ENCODE measurements at regions not wholly inside any gene's neighbourhood (a gene's known extent, or its start where the extent isn't known, plus 50 kb on each side); places are given as distances from the start of the nearest gene placed in this dataset.
"Not testable (repeated sequence)": the region's sequence is repeated elsewhere in the genome, so short reads cannot be mapped to it uniquely, and the experiment has no call there.

GRCh38 chr2:221997683-221998082 lies 301.1 kb downstream of the PAX3 start:
- no peaks in the 10 kb centered on the region for H3K36me3 ChIP-seq (ENCODE audit: control insufficient read depth in 2 of 3, insufficient read depth in 3 of 3, low read length in 3 of 3)
- intact Hi-C loops (cut with micrococcal nuclease): no loop called here
- no peaks in the 10 kb centered on the region for H3K9me3 ChIP-seq (ENCODE audit: control insufficient read depth in 2 of 3, low read length in 3 of 3)
- no peak overlapping the region for H3K4me3 Mint-ChIP-seq
- ATAC-seq: no peak
- H3K4me3 ChIP-seq (ENCODE audit: low read length): no peak overlapping the region
- H3K27ac ChIP-seq (ENCODE audit: low read depth, low read length): no peak overlapping the region
- no peak for DNase-seq
- H3K36me3 Mint-ChIP-seq: no peaks in the 10 kb centered on the region
- peaks cover 0 to 14% (median 2%) of the 10 kb centered on the region in 11 donors for H3K9me3 Mint-ChIP-seq
- no peak overlapping the region for H3K27ac Mint-ChIP-seq
- H3K27me3 ChIP-seq (ENCODE audit: control insufficient read depth in 2 of 2, insufficient read depth in 2 of 2, low read length in 2 of 2): no peaks in the 10 kb centered on the region
- ChIA-PET CTCF (no interaction called here), POLR2A (no interaction called here)
- peaks cover 0 to 13% (median 5%) of the 10 kb centered on the region in 5 donors for H3K27me3 Mint-ChIP-seq
- H3K4me1 ChIP-seq (ENCODE audit: control insufficient read depth in 2 of 2, insufficient read depth in 2 of 2, low read length in 2 of 2): no peaks in the 10 kb centered on the region
- no peaks in the 10 kb centered on the region for H3K4me1 Mint-ChIP-seq

DNA sequence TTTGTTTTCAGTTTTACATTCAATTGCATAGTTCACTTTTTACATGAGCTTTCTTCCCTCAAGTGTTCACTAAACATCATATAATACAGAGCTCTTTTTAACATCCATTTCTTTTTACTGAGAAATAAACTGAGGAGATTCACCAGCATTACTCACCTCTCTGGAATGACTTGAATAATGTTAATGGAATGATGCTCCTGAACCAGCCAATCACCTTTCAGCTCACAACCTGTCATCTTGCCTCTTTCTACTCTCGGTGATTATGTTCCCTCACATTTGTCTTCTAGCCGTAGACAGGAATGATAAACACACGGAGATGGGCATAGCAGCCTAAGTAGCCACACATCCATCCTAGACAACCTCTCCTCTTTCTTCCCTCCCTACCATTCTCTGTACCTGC lies 301.7 kb downstream of the PAX3 start:
- no peak for DNase-seq
- Histone ChIP-seq H3K4me3 (ENCODE audit: low read length) (no peak overlapping the region), H3K36me3 (ENCODE audit: control insufficient read depth in 2 of 3, insufficient read depth in 3 of 3, low read length in 3 of 3) (no peaks in the 10 kb centered on the region), H3K27me3 (ENCODE audit: control insufficient read depth in 2 of 2, insufficient read depth in 2 of 2, low read length in 2 of 2) (no peaks in the 10 kb centered on the region), H3K9me3 (ENCODE audit: control insufficient read depth in 2 of 3, low read length in 3 of 3) (no peaks in the 10 kb centered on the region), H3K4me1 (ENCODE audit: control insufficient read depth in 2 of 2, insufficient read depth in 2 of 2, low read length in 2 of 2) (no peaks in the 10 kb centered on the region), H3K27ac (ENCODE audit: low read depth, low read length) (no peak overlapping the region)
- Mint-ChIP-seq H3K9me3 (peaks cover 0 to 14% (median 2%) of the 10 kb centered on the region in 11 donors), H3K36me3 (no peaks in the 10 kb centered on the region), H3K27me3 (peaks cover 0 to 13% (median 5%) of the 10 kb centered on the region in 5 donors), H3K4me1 (no peaks in the 10 kb centered on the region), H3K27ac (no peak overlapping the region), H3K4me3 (no peak overlapping the region)
- no peak for ATAC-seq
- CTCF ChIA-PET: no interaction called here
- POLR2A ChIA-PET: no interaction called here
- intact Hi-C loops (cut with micrococcal nuclease): no loop called here

GRCh38 chr2:221994926-221995325 lies 303.9 kb downstream of the PAX3 start:
- POLR2A ChIA-PET: no interaction called here
- H3K27ac Mint-ChIP-seq: no peak overlapping the region

DNA sequence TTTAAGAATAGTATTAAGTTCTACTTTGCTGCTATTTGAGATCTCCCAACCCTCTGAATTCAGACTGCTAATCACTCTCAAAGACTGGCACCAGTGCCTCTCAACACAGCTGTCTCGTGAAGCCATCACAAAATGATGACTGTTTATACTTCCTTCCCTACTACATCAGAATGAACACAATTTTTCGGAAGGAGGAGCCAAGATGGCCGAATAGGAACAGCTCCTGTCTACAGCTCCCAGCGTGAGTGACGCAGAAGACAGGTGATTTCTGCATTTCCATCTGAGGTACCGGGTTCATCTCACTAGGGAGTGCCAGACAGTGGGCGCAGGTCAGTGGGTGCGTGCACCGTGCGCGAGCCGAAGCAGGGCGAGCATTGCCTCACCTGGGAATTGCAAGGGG lies 314.4 kb downstream of the PAX3 start:
- H3K9me3 ChIP-seq (ENCODE audit: control insufficient read depth in 2 of 3, low read length in 3 of 3); CTCF ChIA-PET; H3K4me1 ChIP-seq (ENCODE audit: control insufficient read depth in 2 of 2, insufficient read depth in 2 of 2, low read length in 2 of 2); H3K27ac Mint-ChIP-seq; POLR2A ChIA-PET; H3K27me3 Mint-ChIP-seq; H3K36me3 ChIP-seq (ENCODE audit: control insufficient read depth in 2 of 3, insufficient read depth in 3 of 3, low read length in 3 of 3); H3K4me1 Mint-ChIP-seq; ATAC-seq; DNase-seq; H3K27me3 ChIP-seq (ENCODE audit: control insufficient read depth in 2 of 2, insufficient read depth in 2 of 2, low read length in 2 of 2); H3K36me3 Mint-ChIP-seq; H3K27ac ChIP-seq (ENCODE audit: low read depth, low read length); H3K4me3 Mint-ChIP-seq; H3K4me3 ChIP-seq (ENCODE audit: low read length); H3K9me3 Mint-ChIP-seq; intact Hi-C loops (cut with micrococcal nuclease): not testable (repeated sequence)

More at GRCh38 chr2:221994926-221995325, 303.9 kb downstream of the PAX3 start:
- CTCF ChIA-PET: no interaction called here
- intact Hi-C loops (cut with micrococcal nuclease): no loop called here
- H3K27ac ChIP-seq (ENCODE audit: low read depth, low read length): no peak overlapping the region
- no peak for ATAC-seq
- Mint-ChIP-seq H3K9me3 (peaks cover 0 to 14% (median 1%) of the 10 kb centered on the region in 11 donors), H3K27me3 (peaks cover 0 to 11% (median 5%) of the 10 kb centered on the region in 5 donors), H3K36me3 (no peaks in the 10 kb centered on the region), H3K4me3 (no peak overlapping the region), H3K4me1 (no peaks in the 10 kb centered on the region)
- no peak overlapping the region for H3K4me3 ChIP-seq (ENCODE audit: low read length)
- H3K4me1 ChIP-seq (ENCODE audit: control insufficient read depth in 2 of 2, insufficient read depth in 2 of 2, low read length in 2 of 2): no peaks in the 10 kb centered on the region
- no peaks in the 10 kb centered on the region for H3K9me3 ChIP-seq (ENCODE audit: control insufficient read depth in 2 of 3, low read length in 3 of 3)
- DNase-seq: no peak
- H3K36me3 ChIP-seq (ENCODE audit: control insufficient read depth in 2 of 3, insufficient read depth in 3 of 3, low read length in 3 of 3): no peaks in the 10 kb centered on the region
- H3K27me3 ChIP-seq (ENCODE audit: control insufficient read depth in 2 of 2, insufficient read depth in 2 of 2, low read length in 2 of 2): no peaks in the 10 kb centered on the region

DNA sequence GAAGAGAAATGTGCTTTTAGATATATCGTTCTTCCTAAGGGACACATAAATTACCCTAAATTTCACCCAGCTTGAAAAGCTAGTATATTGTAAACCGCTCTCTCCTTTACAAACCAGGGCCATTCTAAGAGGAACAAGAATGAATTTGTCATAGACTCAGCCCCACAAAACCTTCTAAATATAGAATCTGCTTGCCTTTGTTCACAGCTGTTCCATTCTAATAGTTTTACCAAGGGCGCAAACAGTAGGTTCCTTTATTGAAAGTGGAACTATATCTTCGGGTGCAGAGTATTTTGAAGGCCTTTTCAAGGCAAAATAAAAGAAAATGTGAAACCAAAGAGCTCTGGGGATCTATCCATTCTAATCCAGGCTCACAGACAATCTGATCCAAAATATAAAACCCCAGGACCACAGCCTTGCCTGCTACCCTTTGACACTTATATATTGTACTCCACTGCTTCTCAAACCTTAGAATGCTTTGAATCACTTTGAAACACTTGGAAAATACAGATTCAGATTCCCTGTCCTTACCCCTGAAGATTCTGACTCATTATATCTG lies 316.8 kb downstream of the PAX3 start:
- peaks cover 0 to 6% (median 0%) of the 10 kb centered on the region in 5 donors for H3K27me3 Mint-ChIP-seq
- no peak overlapping the region for H3K27ac Mint-ChIP-seq
- no peaks in the 10 kb centered on the region for H3K36me3 ChIP-seq (ENCODE audit: control insufficient read depth in 2 of 3, insufficient read depth in 3 of 3, low read length in 3 of 3)
- no peaks in the 10 kb centered on the region for H3K27me3 ChIP-seq (ENCODE audit: control insufficient read depth in 2 of 2, insufficient read depth in 2 of 2, low read length in 2 of 2)
- ChIA-PET POLR2A (no interaction called here), CTCF (no interaction called here)
- H3K36me3 Mint-ChIP-seq: no peaks in the 10 kb centered on the region
- intact Hi-C loops (cut with micrococcal nuclease): no loop called here
- H3K4me1 Mint-ChIP-seq: no peaks in the 10 kb centered on the region
- H3K9me3 ChIP-seq (ENCODE audit: control insufficient read depth in 2 of 3, low read length in 3 of 3): no peaks in the 10 kb centered on the region
- H3K9me3 Mint-ChIP-seq: peaks cover 0 to 5% (median 2%) of the 10 kb centered on the region in 11 donors
- no peak overlapping the region for H3K4me3 Mint-ChIP-seq
- DNase-seq (no peak), ATAC-seq (no peak)
- no peak overlapping the region for H3K27ac ChIP-seq (ENCODE audit: low read depth, low read length)
- no peaks in the 10 kb centered on the region for H3K4me1 ChIP-seq (ENCODE audit: control insufficient read depth in 2 of 2, insufficient read depth in 2 of 2, low read length in 2 of 2)
- no peak overlapping the region for H3K4me3 ChIP-seq (ENCODE audit: low read length)

DNA sequence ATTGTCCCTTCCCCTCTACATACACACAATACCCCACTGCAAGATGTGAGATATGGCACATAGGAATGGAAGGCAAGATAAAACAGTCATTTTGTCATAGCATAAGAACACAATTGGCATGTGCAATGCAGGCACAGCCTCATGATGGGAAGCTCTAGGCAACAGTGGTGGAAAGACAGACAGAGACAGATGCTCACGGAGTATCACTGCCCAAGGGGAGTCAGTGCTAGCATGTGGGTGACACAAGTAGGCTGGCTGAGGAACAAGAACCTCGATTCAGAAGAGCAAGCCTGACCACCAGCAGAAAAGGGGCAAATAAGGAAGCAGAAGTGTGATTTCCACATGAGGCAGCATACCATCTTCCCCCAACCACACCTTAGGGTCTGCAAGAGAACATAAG lies 323.6 kb downstream of the PAX3 start:
- DNase-seq: no peak
- no peaks in the 10 kb centered on the region for H3K27me3 ChIP-seq (ENCODE audit: control insufficient read depth in 2 of 2, insufficient read depth in 2 of 2, low read length in 2 of 2)
- Mint-ChIP-seq H3K27ac (no peak overlapping the region), H3K9me3 (peaks cover 0 to 11% (median 0%) of the 10 kb centered on the region in 11 donors), H3K4me1 (no peaks in the 10 kb centered on the region), H3K4me3 (no peak overlapping the region), H3K27me3 (peaks cover 0 to 20% (median 10%) of the 10 kb centered on the region in 5 donors), H3K36me3 (no peaks in the 10 kb centered on the region)
- no peak for ATAC-seq
- H3K4me1 ChIP-seq (ENCODE audit: control insufficient read depth in 2 of 2, insufficient read depth in 2 of 2, low read length in 2 of 2): no peaks in the 10 kb centered on the region
- ChIA-PET CTCF (no interaction called here), POLR2A (no interaction called here)
- no peak overlapping the region for H3K27ac ChIP-seq (ENCODE audit: low read depth, low read length)
- H3K4me3 ChIP-seq (ENCODE audit: low read length): no peak overlapping the region
- no peaks in the 10 kb centered on the region for H3K9me3 ChIP-seq (ENCODE audit: control insufficient read depth in 2 of 3, low read length in 3 of 3)
- intact Hi-C loops (cut with micrococcal nuclease): no loop called here
- H3K36me3 ChIP-seq (ENCODE audit: control insufficient read depth in 2 of 3, insufficient read depth in 3 of 3, low read length in 3 of 3): no peaks in the 10 kb centered on the region

DNA sequence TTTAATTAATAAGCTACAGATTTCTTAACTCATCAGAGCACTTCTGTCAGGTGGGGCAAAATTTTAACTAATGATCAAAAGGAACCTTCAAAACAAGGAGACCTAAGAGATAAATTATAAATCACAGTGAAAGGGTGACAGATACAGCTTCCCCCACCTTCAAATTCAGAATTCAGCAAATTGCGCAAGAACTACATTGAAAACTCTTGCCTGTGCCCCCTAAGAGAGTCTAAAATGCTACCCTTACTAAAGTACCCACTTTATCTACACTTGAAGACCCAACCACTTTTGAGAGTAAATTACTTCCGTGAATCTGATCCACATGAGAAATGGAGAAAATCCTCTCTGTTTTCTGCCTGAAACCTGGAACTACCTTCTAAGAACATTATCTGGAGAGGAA lies 324.9 kb downstream of the PAX3 start:
- no peaks in the 10 kb centered on the region for H3K36me3 ChIP-seq (ENCODE audit: control insufficient read depth in 2 of 3, insufficient read depth in 3 of 3, low read length in 3 of 3)
- DNase-seq (no peak), ATAC-seq (no peak)
- H3K4me1 Mint-ChIP-seq: no peaks in the 10 kb centered on the region
- POLR2A ChIA-PET: no interaction called here
- peaks cover 0 to 22% (median 11%) of the 10 kb centered on the region in 5 donors for H3K27me3 Mint-ChIP-seq
- no peak overlapping the region for H3K4me3 ChIP-seq (ENCODE audit: low read length)
- H3K9me3 ChIP-seq (ENCODE audit: control insufficient read depth in 2 of 3, low read length in 3 of 3): no peaks in the 10 kb centered on the region
- intact Hi-C loops (cut with micrococcal nuclease): no loop called here
- CTCF ChIA-PET: no interaction called here
- H3K27me3 ChIP-seq (ENCODE audit: control insufficient read depth in 2 of 2, insufficient read depth in 2 of 2, low read length in 2 of 2): no peaks in the 10 kb centered on the region
- no peak overlapping the region for H3K27ac Mint-ChIP-seq
- H3K36me3 Mint-ChIP-seq: no peaks in the 10 kb centered on the region
- H3K4me1 ChIP-seq (ENCODE audit: control insufficient read depth in 2 of 2, insufficient read depth in 2 of 2, low read length in 2 of 2): no peaks in the 10 kb centered on the region
- H3K4me3 Mint-ChIP-seq: no peak overlapping the region
- peaks cover 0 to 11% (median 0%) of the 10 kb centered on the region in 11 donors for H3K9me3 Mint-ChIP-seq
- no peak overlapping the region for H3K27ac ChIP-seq (ENCODE audit: low read depth, low read length)
